ENCODE measurements at regions not wholly inside any gene's neighbourhood (a gene's known extent, or its start where the extent isn't known, plus 50 kb on each side); places are given as distances from the start of the nearest gene placed in this dataset.

DNA sequence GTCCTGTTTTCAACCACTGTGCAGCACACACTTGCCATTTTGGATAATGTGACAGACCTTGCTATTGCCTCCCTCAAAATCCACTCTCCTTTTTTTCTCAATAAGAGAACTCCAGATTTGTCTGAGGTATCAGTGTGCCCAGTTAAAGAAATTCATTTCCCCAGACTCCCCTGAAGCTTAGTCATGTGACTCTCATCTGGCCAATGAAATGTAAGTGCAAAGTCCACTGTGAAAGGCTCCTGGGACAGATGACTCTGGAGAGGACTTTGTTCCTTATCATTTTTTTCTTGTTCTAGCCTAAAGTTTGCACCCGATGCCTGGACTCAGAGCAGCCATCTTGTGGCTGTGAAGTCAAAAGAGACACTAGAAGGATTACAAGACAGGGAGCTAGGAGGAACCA, 268.6 kb upstream of the LRTM1 start:
- Histone ChIP-seq H3K36me3 (ENCODE audit: insufficient read depth, low read length) (no peaks in the 10 kb centered on the region), H4K20me1 (ENCODE audit: insufficient read depth, low read length) (no peaks in the 10 kb centered on the region), H3K4me2 (ENCODE audit: insufficient read depth, low read length) (no peak overlapping the region), H3K27me3 (ENCODE audit: insufficient read depth, low read length) (no peaks in the 10 kb centered on the region), H3K4me1 (ENCODE audit: insufficient read depth, low read length) (peaks cover 26% of the 10 kb centered on the region), H2AFZ (ENCODE audit: low read length) (no peak overlapping the region), H3K4me3 (ENCODE audit: insufficient read depth, low read length) (no peak overlapping the region), H3K9me3 (ENCODE audit: low read depth, low read length) (no peaks in the 10 kb centered on the region), H3K27ac (ENCODE audit: low read depth, low read length) (no peak overlapping the region), H3K79me2 (ENCODE audit: insufficient read depth, low read length) (no peaks in the 10 kb centered on the region)
- TF ChIP-seq, protein P1, sequence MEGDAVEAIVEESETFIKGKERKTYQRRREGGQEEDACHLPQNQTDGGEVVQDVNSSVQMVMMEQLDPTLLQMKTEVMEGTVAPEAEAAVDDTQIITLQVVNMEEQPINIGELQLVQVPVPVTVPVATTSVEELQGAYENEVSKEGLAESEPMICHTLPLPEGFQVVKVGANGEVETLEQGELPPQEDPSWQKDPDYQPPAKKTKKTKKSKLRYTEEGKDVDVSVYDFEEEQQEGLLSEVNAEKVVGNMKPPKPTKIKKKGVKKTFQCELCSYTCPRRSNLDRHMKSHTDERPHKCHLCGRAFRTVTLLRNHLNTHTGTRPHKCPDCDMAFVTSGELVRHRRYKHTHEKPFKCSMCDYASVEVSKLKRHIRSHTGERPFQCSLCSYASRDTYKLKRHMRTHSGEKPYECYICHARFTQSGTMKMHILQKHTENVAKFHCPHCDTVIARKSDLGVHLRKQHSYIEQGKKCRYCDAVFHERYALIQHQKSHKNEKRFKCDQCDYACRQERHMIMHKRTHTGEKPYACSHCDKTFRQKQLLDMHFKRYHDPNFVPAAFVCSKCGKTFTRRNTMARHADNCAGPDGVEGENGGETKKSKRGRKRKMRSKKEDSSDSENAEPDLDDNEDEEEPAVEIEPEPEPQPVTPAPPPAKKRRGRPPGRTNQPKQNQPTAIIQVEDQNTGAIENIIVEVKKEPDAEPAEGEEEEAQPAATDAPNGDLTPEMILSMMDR (IDR thresholded peaks at IDR 0.05; ENCODE audit: extremely low read depth, low read depth, low read length) = no peak
- DNase-seq (ENCODE audit: insufficient read length, low spot score, missing footprints) = no peak

DNA sequence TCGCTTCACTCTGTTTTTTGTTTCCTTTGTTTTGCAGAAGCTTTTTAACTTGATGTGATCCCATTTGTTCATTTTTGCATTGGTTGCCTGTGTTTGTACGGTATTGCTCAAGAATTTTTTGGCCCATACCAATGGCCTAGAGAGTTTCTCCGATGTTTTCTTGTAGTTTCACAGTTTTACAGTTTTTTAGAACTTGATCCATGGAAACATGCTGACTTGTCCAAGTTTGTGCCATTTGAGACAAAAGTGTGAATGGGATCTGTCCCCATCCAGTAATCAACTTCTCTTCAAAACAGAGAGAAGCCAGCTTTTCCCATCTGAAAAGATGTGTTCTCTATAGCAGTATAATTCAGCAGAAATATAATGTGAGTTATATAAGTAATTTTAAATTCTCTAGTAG, 266.5 kb upstream of the LRTM1 start:
- Histone ChIP-seq H3K4me3 (ENCODE audit: insufficient read depth, low read length) (no peak overlapping the region), H3K79me2 (ENCODE audit: insufficient read depth, low read length) (no peaks in the 10 kb centered on the region), H3K4me2 (ENCODE audit: insufficient read depth, low read length) (no peak overlapping the region), H3K27ac (ENCODE audit: low read depth, low read length) (no peak overlapping the region), H4K20me1 (ENCODE audit: insufficient read depth, low read length) (no peaks in the 10 kb centered on the region), H3K4me1 (ENCODE audit: insufficient read depth, low read length) (peaks cover 40% of the 10 kb centered on the region), H3K9me3 (ENCODE audit: low read depth, low read length) (no peaks in the 10 kb centered on the region), H2AFZ (ENCODE audit: low read length) (no peak overlapping the region), H3K36me3 (ENCODE audit: insufficient read depth, low read length) (no peaks in the 10 kb centered on the region), H3K27me3 (ENCODE audit: insufficient read depth, low read length) (no peaks in the 10 kb centered on the region)
- TF ChIP-seq, protein P1 (IDR thresholded peaks at IDR 0.05; ENCODE audit: extremely low read depth, low read depth, low read length) = no peak
- DNase-seq (ENCODE audit: insufficient read length, low spot score, missing footprints) = no peak

DNA sequence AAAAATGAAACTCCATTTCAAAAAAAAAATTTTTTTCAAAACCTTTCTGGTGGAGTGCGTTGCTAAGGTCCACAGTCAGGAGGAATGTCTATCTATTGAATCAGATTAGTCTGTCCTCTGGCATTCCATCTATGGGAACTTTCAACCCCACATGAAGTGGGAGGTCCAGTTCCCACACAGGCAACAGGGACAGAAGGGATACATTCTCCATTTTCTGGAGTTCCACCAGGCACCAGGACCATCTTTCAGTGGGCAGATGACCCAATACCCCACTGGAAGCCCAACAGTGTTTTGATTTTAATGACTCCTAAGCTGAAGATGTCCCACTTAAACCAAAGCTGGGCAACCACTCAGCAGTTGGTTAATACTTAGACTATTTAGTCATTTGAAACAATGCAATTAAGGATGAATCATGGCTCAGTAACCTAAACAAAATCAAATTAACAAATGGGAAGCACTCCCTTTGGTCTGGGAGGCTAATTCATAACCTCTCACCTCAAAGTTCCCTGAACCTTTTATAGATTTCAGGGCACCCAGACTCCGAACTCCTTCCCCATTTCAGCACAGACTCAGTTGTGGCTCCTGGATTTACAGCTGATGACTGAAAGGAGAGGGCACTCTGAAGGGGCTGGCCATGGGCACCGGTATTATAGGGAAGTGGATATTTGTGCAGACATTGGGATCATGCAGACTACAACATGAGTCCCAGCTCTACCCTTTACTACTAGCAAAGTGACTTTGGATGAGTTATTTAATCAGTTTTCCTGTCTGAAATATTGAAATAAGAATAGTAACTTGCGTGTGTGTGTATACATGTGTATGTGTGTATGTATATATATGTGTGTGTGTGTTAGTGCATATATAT, 264.3 kb upstream of the LRTM1 start:
- Histone ChIP-seq H3K36me3 (ENCODE audit: insufficient read depth, low read length) (no peaks in the 10 kb centered on the region), H3K4me1 (ENCODE audit: insufficient read depth, low read length) (peaks cover 32% of the 10 kb centered on the region), H4K20me1 (ENCODE audit: insufficient read depth, low read length) (no peaks in the 10 kb centered on the region), H3K4me2 (ENCODE audit: insufficient read depth, low read length) (peak overlapping the region; percentile 48), H3K4me3 (ENCODE audit: insufficient read depth, low read length) (no peak overlapping the region), H3K9me3 (ENCODE audit: low read depth, low read length) (no peaks in the 10 kb centered on the region), H2AFZ (ENCODE audit: low read length) (peak overlapping the region; percentile 0), H3K27me3 (ENCODE audit: insufficient read depth, low read length) (no peaks in the 10 kb centered on the region), H3K27ac (ENCODE audit: low read depth, low read length) (peak overlapping the region; percentile 99), H3K79me2 (ENCODE audit: insufficient read depth, low read length) (no peaks in the 10 kb centered on the region)
- DNase-seq (ENCODE audit: insufficient read length, low spot score, missing footprints) = peak; percentile 77
- TF ChIP-seq, protein P1 (IDR thresholded peaks at IDR 0.05; ENCODE audit: extremely low read depth, low read depth, low read length) = no peak

DNA sequence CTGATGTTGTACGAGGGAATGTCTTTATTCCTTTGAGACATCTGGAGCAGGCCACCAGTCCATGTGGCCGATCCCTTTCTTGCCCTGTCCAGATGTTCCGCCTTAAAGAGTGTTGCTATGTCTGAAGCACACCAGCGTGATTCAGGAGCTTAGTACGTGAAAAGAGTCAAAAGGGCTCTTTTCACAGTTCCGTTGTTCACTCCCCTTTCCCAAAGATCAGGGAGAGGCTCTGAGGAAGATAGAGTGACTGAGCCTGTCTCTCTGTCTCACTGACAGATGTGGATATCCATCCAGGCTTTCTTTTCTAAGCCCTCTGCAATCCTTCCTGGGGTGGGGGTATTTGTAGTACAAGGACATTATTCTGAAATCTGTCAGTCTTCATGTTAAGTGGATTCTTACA, 262.5 kb upstream of the LRTM1 start:
- Histone ChIP-seq H2AFZ (ENCODE audit: low read length) (peak overlapping the region; percentile 40), H3K79me2 (ENCODE audit: insufficient read depth, low read length) (no peaks in the 10 kb centered on the region), H3K27ac (ENCODE audit: low read depth, low read length) (peak overlapping the region; percentile 99), H3K36me3 (ENCODE audit: insufficient read depth, low read length) (no peaks in the 10 kb centered on the region), H3K27me3 (ENCODE audit: insufficient read depth, low read length) (no peaks in the 10 kb centered on the region), H4K20me1 (ENCODE audit: insufficient read depth, low read length) (no peaks in the 10 kb centered on the region), H3K9me3 (ENCODE audit: low read depth, low read length) (no peaks in the 10 kb centered on the region), H3K4me3 (ENCODE audit: insufficient read depth, low read length) (no peak overlapping the region), H3K4me1 (ENCODE audit: insufficient read depth, low read length) (peaks cover 32% of the 10 kb centered on the region), H3K4me2 (ENCODE audit: insufficient read depth, low read length) (no peak overlapping the region)
- TF ChIP-seq, protein P1 (IDR thresholded peaks at IDR 0.05; ENCODE audit: extremely low read depth, low read depth, low read length) = no peak
- no peak for DNase-seq (ENCODE audit: insufficient read length, low spot score, missing footprints)
